ENCODE measurements at regions not wholly inside any gene's neighbourhood (a gene's known extent, or its start where the extent isn't known, plus 50 kb on each side); places are given as distances from the start of the nearest gene placed in this dataset.

- Mint-ChIP-seq H3K4me1 (no peaks in the 10 kb centered on the region), H3K36me3 (no peaks in the 10 kb centered on the region), H3K27ac (no peak overlapping the region), H3K4me3 (no peak overlapping the region), H3K9me3 (peaks cover 0 to 30% (median 9%) of the 10 kb centered on the region in 9 donors), H3K27me3 (no peaks in the 10 kb centered on the region)
- DNase-seq: no peak
- POLR2A ChIA-PET: no interaction called here
- ATAC-seq: no peak
These were observed 1015.0 kb upstream of the TENM4 start for GRCh38 chr11:80455818-80456217.

DNA sequence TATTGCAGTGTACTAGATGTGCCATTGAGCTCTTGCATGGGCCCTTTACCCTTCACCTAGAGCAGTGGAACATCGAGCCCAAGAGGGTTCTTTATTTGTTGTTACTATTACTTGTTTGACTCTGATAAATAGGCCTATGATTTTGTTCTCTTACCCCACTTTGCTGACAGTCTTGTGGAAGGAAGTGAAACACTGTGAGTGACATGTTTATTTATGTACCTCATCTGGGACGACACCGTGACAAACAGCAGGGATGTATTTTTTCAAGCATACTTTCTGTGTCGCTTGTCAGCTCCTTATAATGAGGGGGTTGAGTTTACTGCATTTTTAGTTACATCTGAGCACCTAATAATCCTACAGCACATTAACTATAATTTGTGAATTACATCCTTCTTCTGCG lies 1010.3 kb upstream of the TENM4 start:
- H3K36me3 Mint-ChIP-seq: peaks cover 0 to 5% (median 2%) of the 10 kb centered on the region in 3 donors
- H3K4me1 Mint-ChIP-seq: no peaks in the 10 kb centered on the region
- DNase-seq (no peak), ATAC-seq (no peak)
- no peak overlapping the region for H3K27ac Mint-ChIP-seq
- POLR2A ChIA-PET: no interaction called here
- no peaks in the 10 kb centered on the region for H3K27me3 Mint-ChIP-seq
- peaks cover 2 to 36% (median 10%) of the 10 kb centered on the region in 9 donors for H3K9me3 Mint-ChIP-seq
- H3K4me3 Mint-ChIP-seq: no peak overlapping the region

DNA sequence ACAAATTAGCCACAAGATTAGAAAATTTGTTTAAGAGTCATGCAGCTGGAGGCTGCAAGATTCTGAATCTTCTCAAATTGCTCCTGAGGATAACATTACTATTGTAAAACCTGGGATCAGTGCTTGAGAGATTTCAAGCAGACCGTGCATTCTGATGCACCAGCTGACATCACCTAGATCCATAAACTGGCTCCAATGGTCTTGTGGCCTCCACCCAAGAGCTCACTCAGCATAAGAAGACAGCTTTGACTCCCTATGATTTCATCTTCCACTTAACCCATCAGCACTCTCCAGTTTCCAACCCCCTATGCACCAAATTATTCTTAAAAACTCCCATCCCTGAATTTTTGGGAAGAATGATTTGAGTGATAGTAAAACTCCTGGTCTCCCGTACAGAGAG lies 1007.9 kb upstream of the TENM4 start:
- H3K36me3 Mint-ChIP-seq: peaks cover 0 to 9% (median 2%) of the 10 kb centered on the region in 3 donors
- peaks cover 5 to 28% (median 10%) of the 10 kb centered on the region in 9 donors for H3K9me3 Mint-ChIP-seq
- POLR2A ChIA-PET: no interaction called here
- H3K27me3 Mint-ChIP-seq: no peaks in the 10 kb centered on the region
- no peak overlapping the region for H3K27ac Mint-ChIP-seq
- DNase-seq (no peak), ATAC-seq (no peak)
- no peaks in the 10 kb centered on the region for H3K4me1 Mint-ChIP-seq
- no peak overlapping the region for H3K4me3 Mint-ChIP-seq

- no peaks in the 10 kb centered on the region for H3K4me1 Mint-ChIP-seq
- H3K36me3 Mint-ChIP-seq: peaks cover 0 to 9% (median 0%) of the 10 kb centered on the region in 3 donors
- no peak overlapping the region for H3K27ac Mint-ChIP-seq
- DNase-seq (no peak), ATAC-seq (no peak)
- H3K4me3 Mint-ChIP-seq: no peak overlapping the region
- H3K9me3 Mint-ChIP-seq: peaks cover 2 to 22% (median 10%) of the 10 kb centered on the region in 9 donors
- POLR2A ChIA-PET: no interaction called here
- no peaks in the 10 kb centered on the region for H3K27me3 Mint-ChIP-seq
These were observed 1002.3 kb upstream of the TENM4 start for GRCh38 chr11:80443177-80443576.

GRCh38 chr11:80441821-80442220 lies 1001.0 kb upstream of the TENM4 start:
- POLR2A ChIA-PET: no interaction called here
- DNase-seq (no peak), ATAC-seq (no peak)
- Mint-ChIP-seq H3K4me3 (no peak overlapping the region), H3K9me3 (peaks cover 2 to 17% (median 8%) of the 10 kb centered on the region in 9 donors), H3K27ac (no peak overlapping the region), H3K36me3 (peaks cover 0 to 9% (median 0%) of the 10 kb centered on the region in 3 donors), H3K4me1 (no peaks in the 10 kb centered on the region), H3K27me3 (no peaks in the 10 kb centered on the region)

DNA sequence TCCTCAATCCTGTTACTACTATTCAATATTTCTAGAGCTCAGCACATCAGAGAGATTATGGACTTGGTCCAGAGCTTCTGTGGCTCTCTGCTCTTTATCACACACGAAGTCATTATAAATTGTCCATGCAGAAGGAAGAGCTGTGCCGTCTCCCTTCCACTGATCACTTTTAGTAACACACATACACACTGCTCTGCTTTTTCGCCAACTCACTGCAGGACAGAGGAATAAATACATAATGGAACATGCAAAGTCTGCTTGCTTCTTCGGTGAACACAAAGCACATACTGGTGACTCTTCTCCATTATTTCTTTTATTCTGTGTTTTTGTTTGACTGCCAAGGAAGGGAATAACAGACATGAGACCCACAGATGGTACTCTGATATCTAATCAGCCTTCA lies 1000.0 kb upstream of the TENM4 start:
- Mint-ChIP-seq H3K4me3 (no peak overlapping the region), H3K4me1 (no peaks in the 10 kb centered on the region), H3K27me3 (no peaks in the 10 kb centered on the region), H3K36me3 (peaks cover 0 to 2% (median 0%) of the 10 kb centered on the region in 3 donors), H3K9me3 (peaks cover 1 to 11% (median 4%) of the 10 kb centered on the region in 9 donors), H3K27ac (no peak overlapping the region)
- ATAC-seq (no peak), DNase-seq (no peak)
- POLR2A ChIA-PET: no interaction called here

GRCh38 chr11:80436547-80436946 lies 995.7 kb upstream of the TENM4 start:
- DNase-seq (no peak), ATAC-seq (no peak)
- Mint-ChIP-seq H3K4me3 (no peak overlapping the region), H3K27me3 (no peaks in the 10 kb centered on the region), H3K27ac (no peak overlapping the region), H3K9me3 (peaks cover 0 to 30% (median 6%) of the 10 kb centered on the region in 9 donors), H3K36me3 (peaks cover 0 to 13% (median 0%) of the 10 kb centered on the region in 3 donors), H3K4me1 (no peaks in the 10 kb centered on the region)
- POLR2A ChIA-PET: no interaction called here

GRCh38 chr11:80435345-80435744 lies 994.5 kb upstream of the TENM4 start:
- POLR2A ChIA-PET: no interaction called here
- no peak for ATAC-seq

GRCh38 chr11:80432057-80432456 lies 991.2 kb upstream of the TENM4 start:
- ATAC-seq: no peak
- Mint-ChIP-seq H3K27me3 (no peaks in the 10 kb centered on the region), H3K9me3 (peaks cover 0 to 49% (median 8%) of the 10 kb centered on the region in 9 donors), H3K27ac (no peak overlapping the region), H3K36me3 (peaks cover 0 to 13% (median 0%) of the 10 kb centered on the region in 3 donors), H3K4me3 (no peak overlapping the region), H3K4me1 (no peaks in the 10 kb centered on the region)
- no peak for DNase-seq
- POLR2A ChIA-PET: no interaction called here

More at GRCh38 chr11:80435345-80435744, 994.5 kb upstream of the TENM4 start:
- peaks cover 0 to 13% (median 0%) of the 10 kb centered on the region in 3 donors for H3K36me3 Mint-ChIP-seq
- peaks cover 0 to 36% (median 8%) of the 10 kb centered on the region in 9 donors for H3K9me3 Mint-ChIP-seq
- no peak overlapping the region for H3K4me3 Mint-ChIP-seq
- no peaks in the 10 kb centered on the region for H3K4me1 Mint-ChIP-seq
- no peaks in the 10 kb centered on the region for H3K27me3 Mint-ChIP-seq
- no peak for DNase-seq
- H3K27ac Mint-ChIP-seq: no peak overlapping the region

DNA sequence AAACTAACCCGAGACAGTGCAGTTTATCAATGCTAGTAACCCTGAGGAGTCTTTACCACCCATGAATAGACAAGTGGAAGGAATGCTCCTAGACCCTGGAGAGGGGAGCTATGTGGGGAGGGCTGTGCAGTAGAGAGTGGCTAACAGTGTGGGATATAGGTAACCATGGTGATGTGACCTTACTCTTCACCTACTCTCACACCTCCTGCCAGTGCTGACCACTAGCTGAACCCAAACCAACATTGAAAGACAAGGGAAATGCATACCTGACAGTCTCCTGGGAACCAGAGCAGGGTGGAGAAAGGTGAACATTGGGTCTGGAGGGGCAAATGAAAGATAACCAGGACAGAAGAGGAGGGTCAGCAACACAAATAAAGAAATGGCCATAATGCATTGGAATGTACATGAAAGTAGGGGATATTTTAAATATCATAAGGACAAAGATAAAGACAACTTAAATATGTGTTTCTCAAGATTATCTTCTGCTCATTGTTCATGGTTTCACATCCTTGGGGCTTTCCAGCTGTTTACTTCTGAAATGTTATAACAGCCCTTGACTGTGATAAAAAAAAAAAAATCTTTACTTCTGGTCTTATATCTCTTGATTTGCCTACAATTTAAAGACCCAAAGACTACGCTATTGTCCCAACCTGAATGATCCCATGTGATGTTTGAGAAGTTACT lies 983.3 kb upstream of the TENM4 start:
- no peaks in the 10 kb centered on the region for H3K36me3 Mint-ChIP-seq
- POLR2A ChIA-PET: no interaction called here
- H3K27me3 Mint-ChIP-seq: no peaks in the 10 kb centered on the region
- peaks cover 0 to 12% (median 6%) of the 10 kb centered on the region in 9 donors for H3K9me3 Mint-ChIP-seq
- H3K4me3 Mint-ChIP-seq: no peak overlapping the region
- no peak for ATAC-seq
- H3K27ac Mint-ChIP-seq: no peak overlapping the region
- no peaks in the 10 kb centered on the region for H3K4me1 Mint-ChIP-seq
- no peak for DNase-seq

DNA sequence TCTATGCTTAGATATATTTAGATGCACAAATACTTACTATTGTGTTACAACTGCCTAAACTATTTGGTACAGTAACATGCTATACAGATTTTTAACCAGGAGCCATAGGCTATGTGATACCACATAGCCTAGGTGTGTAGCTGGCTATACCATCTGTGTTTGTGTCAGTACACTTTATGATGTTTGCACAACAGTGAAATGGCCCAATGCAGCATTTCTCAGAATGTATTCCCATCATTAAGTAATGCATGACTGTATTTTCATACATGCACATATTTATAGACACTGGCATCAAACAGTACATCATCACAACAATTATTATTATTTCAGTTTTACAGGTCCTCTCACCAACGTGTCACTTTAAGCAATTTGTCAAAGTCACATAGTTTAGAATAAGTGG lies 979.5 kb upstream of the TENM4 start:
- no peak overlapping the region for H3K4me3 Mint-ChIP-seq
- ATAC-seq (no peak), DNase-seq (no peak)
- peaks cover 0 to 28% (median 5%) of the 10 kb centered on the region in 9 donors for H3K9me3 Mint-ChIP-seq
- POLR2A ChIA-PET: no interaction called here
- H3K27ac Mint-ChIP-seq: no peak overlapping the region
- H3K4me1 Mint-ChIP-seq: no peaks in the 10 kb centered on the region
- H3K27me3 Mint-ChIP-seq: no peaks in the 10 kb centered on the region
- no peaks in the 10 kb centered on the region for H3K36me3 Mint-ChIP-seq

GRCh38 chr11:80417681-80418080 lies 976.9 kb upstream of the TENM4 start:
- H3K27ac Mint-ChIP-seq: no peak overlapping the region
- H3K4me1 Mint-ChIP-seq: no peaks in the 10 kb centered on the region
- no peaks in the 10 kb centered on the region for H3K27me3 Mint-ChIP-seq
- no peaks in the 10 kb centered on the region for H3K36me3 Mint-ChIP-seq
- POLR2A ChIA-PET: no interaction called here
- H3K9me3 Mint-ChIP-seq: peaks cover 0 to 33% (median 7%) of the 10 kb centered on the region in 9 donors
- no peak overlapping the region for H3K4me3 Mint-ChIP-seq
- ATAC-seq (no peak), DNase-seq (no peak)

DNA sequence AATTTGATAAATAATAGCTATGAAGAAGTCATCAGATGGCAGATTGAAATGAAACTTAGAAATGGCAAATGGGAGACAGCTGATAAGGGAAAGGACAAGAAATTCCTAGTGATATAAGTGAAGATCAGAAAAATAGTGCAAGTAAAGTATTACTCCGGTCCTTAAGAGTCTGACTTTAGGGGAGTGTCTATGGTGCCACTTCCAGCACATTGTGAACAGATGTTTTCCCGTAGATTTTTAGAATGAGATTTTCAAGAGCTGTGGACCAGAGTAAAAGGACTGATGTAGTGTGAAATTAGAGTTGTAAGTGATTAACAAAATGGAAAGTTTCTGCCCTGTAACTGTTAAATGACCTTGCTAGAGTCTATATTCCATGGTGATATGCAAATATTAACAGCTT lies 974.8 kb upstream of the TENM4 start:
- H3K36me3 Mint-ChIP-seq: no peaks in the 10 kb centered on the region
- POLR2A ChIA-PET: no interaction called here
- ATAC-seq: no peak
- H3K4me1 Mint-ChIP-seq: no peaks in the 10 kb centered on the region
- H3K9me3 Mint-ChIP-seq: peaks cover 4 to 33% (median 12%) of the 10 kb centered on the region in 9 donors
- no peak overlapping the region for H3K4me3 Mint-ChIP-seq
- DNase-seq: no peak
- H3K27ac Mint-ChIP-seq: no peak overlapping the region
- H3K27me3 Mint-ChIP-seq: no peaks in the 10 kb centered on the region
